Endothelial cell of umbilical vein (primary cell): ENCODE measurements at regions not wholly inside any gene's neighbourhood (a gene's known extent, or its start where the extent isn't known, plus 50 kb on each side); places are given as distances from the start of the nearest gene placed in this dataset.

ENCODE experiments used
- BruUV-seq: library from RNA; stranded (reverse); fragments of 400-500 nt; replicated peaks from 2 replicates; lab custom pipeline; 2021; lab: Mats Ljungman, UMichigan
- CTCF ChIA-PET: fragments of 300-600, 350-600 bp; sonication (Branson Sonifier 250); formaldehyde crosslinking; loops from one replicate; lab custom pipeline; 2021; ENCODE audit warnings: antibody characterized with exemption, inconsistent platforms; lab: Charles Lee
- POLR2A ChIA-PET: fragments of 300-600, 350-600 bp; sonication (Branson Sonifier 250); formaldehyde crosslinking; loops from one replicate; lab custom pipeline; 2021; ENCODE audit warnings: antibody characterized with exemption, inconsistent platforms; lab: Charles Lee
- DNase-seq: peaks from one replicate; pipeline ENCODE4 v3.0.0-alpha.2; 2011; ENCODE audit warnings: low read depth, low spot score
- FAIRE-seq: peaks from 2 replicates; lab custom pipeline; 2011; peaks lifted over from hg19 to GRCh38; lab: Jason Lieb, UNC
- H2AFZ ChIP-seq: 2 replicates; pipeline ENCODE4 v1.6.0; 2012; ENCODE audit warnings: low read depth, low read length, control low read depth, inconsistent platforms
- H3K27ac ChIP-seq: 2 replicates; pipeline ENCODE4 v1.5.1; 2011; ENCODE audit warnings: low read depth, mild to moderate bottlenecking, control low read depth, low read length, moderate library complexity; ENCODE audit not compliant: insufficient read depth
- H3K27me3 ChIP-seq, 2 experiments: 2 replicates each; pipeline versions ENCODE4 v1.6.0 to v1.6.1; 2011; ENCODE audit warnings: low read length in 2 of 2, mixed read lengths in 1 of 2; ENCODE audit not compliant: control insufficient read depth in 2 of 2, insufficient read depth in 2 of 2
- H3K36me3 ChIP-seq, 2 experiments: 2 replicates in 1 of 2; 3 replicates in 1 of 2; pipeline ENCODE4 v1.5.1; 2011; ENCODE audit warnings: low read length in 2 of 2, mild to moderate bottlenecking in 1 of 2, moderate library complexity in 1 of 2; ENCODE audit not compliant: control insufficient read depth in 2 of 2, insufficient read depth in 2 of 2; ENCODE audit errors: extremely low read depth in 1 of 2
- H3K4me1 ChIP-seq: 3 replicates; pipeline ENCODE4 v1.5.1; 2011; ENCODE audit warnings: mild to moderate bottlenecking, low read length; ENCODE audit not compliant: control insufficient read depth, insufficient read depth; ENCODE audit errors: extremely low read depth
- H3K4me2 ChIP-seq: 2 replicates; pipeline ENCODE4 v1.6.1; 2011; ENCODE audit warnings: low read length, control low read depth, mixed read lengths; ENCODE audit not compliant: insufficient read depth
- H3K4me3 ChIP-seq, 3 experiments: fragments of 200-600 bp in 1 of 3; sonication (generic), shearing (Covaris generic) in 1 of 3; replicated peaks in 1 of 3; 2 replicates each; pipeline ENCODE4 v1.5.1; 2011 to 2016; ENCODE audit warnings: control low read depth in 3 of 3, low read length in 3 of 3, mild to moderate bottlenecking in 2 of 3, inconsistent platforms in 1 of 3, low read depth in 1 of 3, moderate library complexity in 1 of 3; ENCODE audit not compliant: insufficient read depth in 1 of 3
- H3K79me2 ChIP-seq: 2 replicates; pipeline ENCODE4 v1.6.0; 2012; ENCODE audit warnings: low read length, inconsistent platforms; ENCODE audit not compliant: control insufficient read depth, insufficient read depth
- H3K9ac ChIP-seq: replicated peaks from 2 replicates; pipeline ENCODE3; 2011; ENCODE audit warnings: low read length, control low read depth; ENCODE audit not compliant: insufficient read depth; ENCODE audit errors: extremely low read depth
- H3K9me1 ChIP-seq: replicated peaks from 3 replicates; pipeline ENCODE4 v1.6.0; 2011; ENCODE audit warnings: mild to moderate bottlenecking, low read length; ENCODE audit not compliant: control insufficient read depth, insufficient read depth; ENCODE audit errors: extremely low read depth
- H3K9me3 ChIP-seq: replicated peaks from 2 replicates; pipeline ENCODE4 v1.5.1; 2012; ENCODE audit warnings: low read length, inconsistent platforms; ENCODE audit not compliant: control insufficient read depth, insufficient read depth
- H4K20me1 ChIP-seq: replicated peaks from 2 replicates; pipeline ENCODE3; 2011; ENCODE audit warnings: mild to moderate bottlenecking, low read length; ENCODE audit not compliant: control insufficient read depth, insufficient read depth; ENCODE audit errors: extremely low read depth
- FOS ChIP-seq: IDR thresholded peaks from 2 replicates; pipeline ENCODE4 v1.6.1; 2011; ENCODE audit warnings: mild to moderate bottlenecking, low read length, moderate library complexity, borderline replicate concordance; ENCODE audit not compliant: insufficient read depth
- GATA2 ChIP-seq: IDR thresholded peaks from 2 replicates; pipeline ENCODE4 v1.7.0; 2011; ENCODE audit warnings: low read depth, mild to moderate bottlenecking, moderate library complexity, mixed read lengths, low read length; ENCODE audit not compliant: insufficient read length, insufficient read depth
- POLR2AphosphoS5 ChIP-seq: IDR thresholded peaks from 2 replicates; pipeline ENCODE4 v1.6.1; 2012; ENCODE audit warnings: low read depth, mild to moderate bottlenecking, control low read depth, low read length, moderate library complexity; ENCODE audit not compliant: insufficient read depth
- dilution Hi-C: fragments of 300-500 bp; cut with MboI; formaldehyde crosslinking; loops from one replicate; pipeline ENCODE4 v1.15.0; 2019; ENCODE audit warnings: low sequenced_read_pairs; ENCODE audit not compliant: extremely low pct_ligation_motif_present
- intact Hi-C: fragments of 100-400 bp; cut with micrococcal nuclease; formaldehyde crosslinking; loops from one replicate; pipeline ENCODE4 v1.10.0; 2022
- TF ChIP-seq, protein P1 (sequence below), 2 donors: IDR thresholded peaks; 1 replicate in 1 of 2; 2 replicates in 1 of 2; pipeline ENCODE4 v1.5.1; 2011; ENCODE audit warnings: low read length in 2 of 2, mild to moderate bottlenecking in 2 of 2, moderate library complexity in 2 of 2, control low read depth in 1 of 2, inconsistent platforms in 1 of 2, low read depth in 1 of 2; ENCODE audit not compliant: insufficient read depth in 1 of 2; ENCODE audit errors: extremely low read depth in 1 of 2
- TF ChIP-seq, protein P2 (sequence below): IDR thresholded peaks from 2 replicates; pipeline ENCODE4 v1.6.1; 2011; ENCODE audit not compliant: insufficient read depth, insufficient read length

DNA sequence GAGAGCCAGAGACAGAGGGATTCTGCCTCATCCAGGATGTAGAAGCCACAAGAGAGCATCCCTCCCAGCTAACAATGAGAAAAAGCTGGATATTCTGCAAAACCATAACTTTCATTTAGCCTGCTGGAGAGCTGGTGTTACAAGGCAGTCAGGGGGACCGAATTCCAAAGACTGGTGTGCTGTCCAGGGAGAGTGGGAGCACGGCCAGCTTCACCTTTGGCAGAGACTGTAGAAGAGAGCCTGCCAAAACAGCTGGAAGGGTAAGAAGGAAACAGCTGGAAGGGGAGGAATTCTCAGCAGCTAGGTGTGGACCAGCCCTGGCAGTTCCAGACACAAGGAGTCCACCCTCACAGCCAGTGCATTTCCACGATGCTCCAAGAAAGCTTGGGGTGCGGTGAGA is 109.9 kb upstream of the LINGO1 start:
- Histone ChIP-seq H3K4me2 (no peak overlapping the region), H2AFZ (no peak overlapping the region), H3K9me1 (no peaks in the 10 kb centered on the region), H3K9ac (no peak overlapping the region), H3K9me3 (no peaks in the 10 kb centered on the region), H3K4me3 (no peak overlapping the region), H3K79me2 (no peaks in the 10 kb centered on the region), H3K27ac (no peak overlapping the region), H3K27me3 (no peaks in the 10 kb centered on the region), H4K20me1 (no peaks in the 10 kb centered on the region), H3K4me1 (no peaks in the 10 kb centered on the region), H3K36me3 (no peaks in the 10 kb centered on the region)
- intact Hi-C loops (no loop called here), dilution Hi-C loops (no loop called here)
- FAIRE-seq (no peak), DNase-seq (no peak)
- CTCF ChIA-PET: no interaction called here
- no TSS peak for BruUV-seq
- TF ChIP-seq POLR2AphosphoS5: no peak
- TF ChIP-seq, protein P1, sequence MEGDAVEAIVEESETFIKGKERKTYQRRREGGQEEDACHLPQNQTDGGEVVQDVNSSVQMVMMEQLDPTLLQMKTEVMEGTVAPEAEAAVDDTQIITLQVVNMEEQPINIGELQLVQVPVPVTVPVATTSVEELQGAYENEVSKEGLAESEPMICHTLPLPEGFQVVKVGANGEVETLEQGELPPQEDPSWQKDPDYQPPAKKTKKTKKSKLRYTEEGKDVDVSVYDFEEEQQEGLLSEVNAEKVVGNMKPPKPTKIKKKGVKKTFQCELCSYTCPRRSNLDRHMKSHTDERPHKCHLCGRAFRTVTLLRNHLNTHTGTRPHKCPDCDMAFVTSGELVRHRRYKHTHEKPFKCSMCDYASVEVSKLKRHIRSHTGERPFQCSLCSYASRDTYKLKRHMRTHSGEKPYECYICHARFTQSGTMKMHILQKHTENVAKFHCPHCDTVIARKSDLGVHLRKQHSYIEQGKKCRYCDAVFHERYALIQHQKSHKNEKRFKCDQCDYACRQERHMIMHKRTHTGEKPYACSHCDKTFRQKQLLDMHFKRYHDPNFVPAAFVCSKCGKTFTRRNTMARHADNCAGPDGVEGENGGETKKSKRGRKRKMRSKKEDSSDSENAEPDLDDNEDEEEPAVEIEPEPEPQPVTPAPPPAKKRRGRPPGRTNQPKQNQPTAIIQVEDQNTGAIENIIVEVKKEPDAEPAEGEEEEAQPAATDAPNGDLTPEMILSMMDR (IDR thresholded peaks at IDR 0.05; ENCODE audit: extremely low read depth in 1 of 2, insufficient read depth in 1 of 2, low read depth in 1 of 2, low read length in 2 of 2): no peak
- TF ChIP-seq GATA2: no peak
- TF ChIP-seq FOS: no peak
- POLR2A ChIA-PET: no interaction called here

DNA sequence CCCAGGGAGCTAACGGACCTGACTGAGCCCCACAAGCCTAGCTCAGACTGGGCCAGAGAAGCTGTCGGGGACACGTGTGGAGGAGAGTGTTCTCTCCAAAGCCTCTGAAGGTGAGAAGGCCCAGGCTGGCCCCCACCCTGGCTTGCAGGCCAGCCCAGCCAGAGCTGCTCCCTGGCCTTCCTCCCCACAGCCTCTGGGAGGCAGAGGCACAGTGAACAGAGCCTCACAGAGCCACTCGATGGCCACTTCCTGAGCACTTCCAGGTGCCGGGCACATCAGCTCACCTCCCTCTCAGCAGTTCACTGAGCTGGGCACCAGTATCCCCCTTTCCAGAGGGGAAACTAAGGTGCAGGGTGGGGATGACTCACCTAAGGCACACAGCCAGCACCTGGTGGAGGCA is 109.4 kb upstream of the LINGO1 start:
- ChIA-PET POLR2A (no interaction called here), CTCF (no interaction called here)
- no peaks in the 10 kb centered on the region for H3K9me1 ChIP-seq
- no peak overlapping the region for H3K4me2 ChIP-seq
- H2AFZ ChIP-seq: no peak overlapping the region
- no peak for FAIRE-seq
- no peak overlapping the region for H3K4me3 ChIP-seq
- H3K36me3 ChIP-seq: no peaks in the 10 kb centered on the region
- no peak for DNase-seq
- H3K27ac ChIP-seq: no peak overlapping the region
- H3K9me3 ChIP-seq: no peaks in the 10 kb centered on the region
- intact Hi-C loops: no loop called here
- H3K79me2 ChIP-seq: no peaks in the 10 kb centered on the region
- no TSS peak for BruUV-seq
- peaks cover 0 to 1% of the 10 kb centered on the region in 2 experiments for H3K27me3 ChIP-seq
- H3K4me1 ChIP-seq: no peaks in the 10 kb centered on the region
- TF ChIP-seq GATA2: no peak
- TF ChIP-seq, protein P2, sequence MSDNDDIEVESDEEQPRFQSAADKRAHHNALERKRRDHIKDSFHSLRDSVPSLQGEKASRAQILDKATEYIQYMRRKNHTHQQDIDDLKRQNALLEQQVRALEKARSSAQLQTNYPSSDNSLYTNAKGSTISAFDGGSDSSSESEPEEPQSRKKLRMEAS: no peak
- TF ChIP-seq POLR2AphosphoS5: no peak
- dilution Hi-C loops: no loop called here
- no peaks in the 10 kb centered on the region for H4K20me1 ChIP-seq
- no peak overlapping the region for H3K9ac ChIP-seq
